SK-N-SH (cell line): ENCODE measurements at regions not wholly inside any gene's neighbourhood (a gene's known extent, or its start where the extent isn't known, plus 50 kb on each side); places are given as distances from the start of the nearest gene placed in this dataset.

Source experiments
- CTCF ChIA-PET: fragments of 300-600, 350-600 bp; formaldehyde crosslinking; extraction: SDS; loops from one replicate; lab custom pipeline; 2021; lab: Yijun Ruan, JAX
- POLR2A ChIA-PET: fragments of 350-600 bp; sonication (Branson Sonifier 250); formaldehyde crosslinking; extraction: SDS; loops from one replicate; lab custom pipeline; 2020; ENCODE audit warnings: antibody characterized with exemption, inconsistent platforms; lab: Yijun Ruan, JAX
- DNase-seq: peaks from one replicate; pipeline ENCODE4 v3.0.0; 2012
- H2AFZ ChIP-seq: fragments of 200-600 bp; sonication (generic); 2 replicates; pipeline ENCODE4 v1.8.1; 2016; ENCODE audit warnings: antibody characterized with exemption, mild to moderate bottlenecking, low read depth
- H3F3A ChIP-seq: fragments of 200-600 bp; sonication (generic); replicated peaks from 2 replicates; pipeline ENCODE3; 2016; ENCODE audit warnings: antibody characterized with exemption, mild to moderate bottlenecking; ENCODE audit not compliant: insufficient read depth
- H3K27ac ChIP-seq, 2 experiments: fragments of 200-500 bp in 1 of 2; fragments of 200-600 bp in 1 of 2; sonication (Bioruptor generic) in 1 of 2; sonication (generic), shearing (Covaris generic) in 1 of 2; 2 replicates each; pipeline versions ENCODE4 v1.5.1 to v1.6.1; 2014 to 2016; ENCODE audit warnings: low read depth in 2 of 2, inconsistent platforms in 1 of 2, low read length in 1 of 2, mild to moderate bottlenecking in 1 of 2, mixed read lengths in 1 of 2
- H3K27me3 ChIP-seq: fragments of 200-600 bp; sonication (generic), shearing (Covaris generic); 2 replicates; pipeline ENCODE4 v1.6.1; 2016; ENCODE audit warnings: mixed run types; ENCODE audit not compliant: insufficient read depth
- H3K36me3 ChIP-seq, 2 experiments: fragments of 200-500 bp in 1 of 2; fragments of 200-600 bp in 1 of 2; sonication (Bioruptor generic) in 1 of 2; sonication (generic) in 1 of 2; replicated peaks in 1 of 2; 2 replicates each; pipeline versions ENCODE3 to v1.5.1; 2014 to 2016; ENCODE audit warnings: low read length in 1 of 2, mild to moderate bottlenecking in 1 of 2; ENCODE audit not compliant: insufficient read depth in 2 of 2, control insufficient read depth in 1 of 2
- H3K4me1 ChIP-seq, 2 experiments: fragments of 200-500 bp in 1 of 2; fragments of 200-600 bp in 1 of 2; sonication (Bioruptor generic) in 1 of 2; sonication (generic), shearing (Covaris generic) in 1 of 2; 2 replicates each; pipeline versions ENCODE4 v1.5.1 to v1.6.1; 2014 to 2016; ENCODE audit warnings: low read depth in 1 of 2, low read length in 1 of 2, mixed run types in 1 of 2; ENCODE audit not compliant: insufficient read depth in 2 of 2, control insufficient read depth in 1 of 2
- H3K4me2 ChIP-seq: fragments of 200-600 bp; sonication (generic), shearing (Covaris generic); 2 replicates; pipeline ENCODE4 v1.6.1; 2017; ENCODE audit warnings: mixed run types
- H3K4me3 ChIP-seq, 2 experiments: fragments of 200-500 bp in 1 of 2; fragments of 200-600 bp in 1 of 2; sonication (Bioruptor generic) in 1 of 2; sonication (generic), shearing (Covaris generic) in 1 of 2; 2 replicates each; pipeline versions ENCODE4 v1.5.1 to v1.8.1; 2014 to 2016; ENCODE audit warnings: low read depth in 2 of 2, inconsistent platforms in 1 of 2, low read length in 1 of 2, mild to moderate bottlenecking in 1 of 2, mixed read lengths in 1 of 2, moderate library complexity in 1 of 2
- H3K79me2 ChIP-seq: fragments of 200-600 bp; sonication (generic); 2 replicates; pipeline ENCODE4 v1.8.1; 2017; ENCODE audit warnings: mild to moderate bottlenecking; ENCODE audit not compliant: insufficient read depth
- H3K9ac ChIP-seq: fragments of 200-600 bp; sonication (generic); 2 replicates; pipeline ENCODE4 v1.6.1; 2017; ENCODE audit warnings: mixed run types
- H3K9me2 ChIP-seq: fragments of 200-600 bp; sonication (generic); 2 replicates; pipeline ENCODE4 v1.6.1; 2017; ENCODE audit warnings: mixed run types
- H3K9me3 ChIP-seq: fragments of 200-600 bp; sonication (generic); 2 replicates; pipeline ENCODE4 v1.6.1; 2017; ENCODE audit warnings: mixed run types, mild to moderate bottlenecking, moderate library complexity
- H4K20me1 ChIP-seq: fragments of 200-600 bp; sonication (generic); 2 replicates; pipeline ENCODE4 v1.6.1; 2017; ENCODE audit warnings: mild to moderate bottlenecking, mixed run types; ENCODE audit not compliant: insufficient read depth
- CTCF ChIP-seq: fragments of 200-600 bp; sonication (generic); IDR thresholded peaks from 2 replicates; pipeline ENCODE4 v1.6.1; 2017; ENCODE audit warnings: antibody characterized with exemption, mild to moderate bottlenecking, moderate library complexity
- EP300 ChIP-seq, 2 experiments: IDR thresholded peaks; 2 replicates each; pipeline versions ENCODE4 v1.4.0 to v1.6.1; 2012; ENCODE audit warnings: borderline replicate concordance in 1 of 2, low read depth in 1 of 2, low read length in 1 of 2
- FOSL2 ChIP-seq: IDR thresholded peaks from 2 replicates; pipeline ENCODE4 v1.4.0; 2012; ENCODE audit warnings: low read depth, mild to moderate bottlenecking, moderate library complexity, borderline replicate concordance
- FOXJ3 ChIP-seq: sonication (generic); formaldehyde crosslinking; IDR thresholded peaks from 2 replicates; pipeline ENCODE4 v1.5.1; 2020; ENCODE audit warnings: mild to moderate bottlenecking, missing genetic modification reagents
- GABPA ChIP-seq: IDR thresholded peaks from 2 replicates; pipeline ENCODE4 v1.4.0; 2012; ENCODE audit warnings: low read depth, mild to moderate bottlenecking
- GATA2 ChIP-seq: sonication (generic); formaldehyde crosslinking; IDR thresholded peaks from 2 replicates; pipeline ENCODE4 v1.5.0; 2020; ENCODE audit warnings: mild to moderate bottlenecking, missing genetic modification reagents
- IRF3 ChIP-seq: fragments of 150-350 bp; IDR thresholded peaks from 2 replicates; pipeline ENCODE4 v1.6.1; 2016; ENCODE audit warnings: mild to moderate bottlenecking, low read depth, low read length
- JUND ChIP-seq: IDR thresholded peaks from 2 replicates; pipeline ENCODE4 v1.4.0; 2012
- MEF2A ChIP-seq: IDR thresholded peaks from 2 replicates; pipeline ENCODE4 v1.4.0; 2012; ENCODE audit warnings: low read depth, borderline replicate concordance
- MXI1 ChIP-seq: IDR thresholded peaks from 2 replicates; pipeline ENCODE4 v1.6.1; 2012; ENCODE audit warnings: mild to moderate bottlenecking, low read depth, low read length, improper control_type of control experiment
- NRF1 ChIP-seq: IDR thresholded peaks from 2 replicates; pipeline ENCODE4 v1.6.1; 2012; ENCODE audit warnings: low read depth, mild to moderate bottlenecking, low read length
- PBX3 ChIP-seq: IDR thresholded peaks from 2 replicates; pipeline ENCODE4; 2012
- RCOR1 ChIP-seq: fragments of 150-350 bp; IDR thresholded peaks from 2 replicates; pipeline ENCODE4 v1.6.1; 2017; ENCODE audit warnings: antibody characterized with exemption, low read length
- REST ChIP-seq: IDR thresholded peaks from 2 replicates; pipeline ENCODE4 v1.6.1; 2012; ENCODE audit warnings: mild to moderate bottlenecking, low read depth, low read length, moderate library complexity
- RFX5 ChIP-seq: IDR thresholded peaks from 2 replicates; pipeline ENCODE4 v1.6.1; 2012; ENCODE audit warnings: mild to moderate bottlenecking, improper control_type of control experiment, low read length
- RXRA ChIP-seq: IDR thresholded peaks from 2 replicates; pipeline ENCODE4 v1.4.0; 2012; ENCODE audit warnings: low read depth, mild to moderate bottlenecking, borderline replicate concordance
- USF1 ChIP-seq: IDR thresholded peaks from 2 replicates; pipeline ENCODE4 v1.4.0; 2012; ENCODE audit warnings: low read depth, borderline replicate concordance
- USF2 ChIP-seq: fragments of 150-350 bp; IDR thresholded peaks from 2 replicates; pipeline ENCODE4 v1.6.1; 2017; ENCODE audit warnings: antibody characterized with exemption, low read length, low read depth, borderline replicate concordance
- YY1 ChIP-seq: IDR thresholded peaks from 2 replicates; pipeline ENCODE4 v1.4.0; 2012; ENCODE audit warnings: low read depth, mild to moderate bottlenecking
- ZBTB33 ChIP-seq: IDR thresholded peaks from 2 replicates; pipeline ENCODE4 v1.4.0; 2012; ENCODE audit warnings: low read depth, borderline replicate concordance
- WGBS: methylation state at CpG from one replicate; pipeline ENCODE4 v1.1.6; 2017; ENCODE audit warnings: low lambda C conversion rate; 5-methylcytosine and 5-hydroxymethylcytosine counted together

- Histone ChIP-seq H2AFZ (no peak overlapping the region; the same call in 1 of the 2 replicates), H3F3A (no peaks in the 10 kb centered on the region), H3K9me3 (no peaks in the 10 kb centered on the region), H4K20me1 (no peaks in the 10 kb centered on the region), H3K27me3 (no peaks in the 10 kb centered on the region), H3K36me3 (no peaks in the 10 kb centered on the region), H3K79me2 (no peaks in the 10 kb centered on the region), H3K4me3 (no peak overlapping the region), H3K9me2 (no peaks in the 10 kb centered on the region), H3K4me2 (no peak overlapping the region), H3K27ac (no peak overlapping the region), H3K9ac (no peak overlapping the region), H3K4me1 (no peaks in the 10 kb centered on the region)
- ChIA-PET POLR2A (no interaction called here), CTCF (no interaction called here)
- no peak for TF ChIP-seq IRF3
- TF ChIP-seq ZBTB33 = no peak
- TF ChIP-seq YY1 = no peak
- no peak for TF ChIP-seq FOXJ3 (CRISPR knock-in tag)
- no peak for TF ChIP-seq JUND
- TF ChIP-seq PBX3 = no peak
- no peak for TF ChIP-seq MEF2A
- no peak for TF ChIP-seq EP300 (IDR thresholded peaks at IDR 0.05; ENCODE audit: borderline replicate concordance in 1 of 2, low read depth in 1 of 2, low read length in 1 of 2)
- no peak for TF ChIP-seq NRF1
- TF ChIP-seq RFX5 = no peak
- no peak for TF ChIP-seq FOSL2
- TF ChIP-seq RXRA = no peak
- no peak for TF ChIP-seq GATA2 (CRISPR knock-in tag)
- no peak for TF ChIP-seq REST
- no peak for TF ChIP-seq USF1
- no peak for TF ChIP-seq CTCF
- no peak for TF ChIP-seq GABPA
- TF ChIP-seq RCOR1 = no peak
- no peak for TF ChIP-seq MXI1
- TF ChIP-seq USF2 = no peak
- no peak for DNase-seq
- 77% methylated on average over 2 of the region's 2 CpGs for WGBS
Observed at GRCh38 chr2:145822892-145823534, 1303.1 kb upstream of the ZEB2 start.
